ENCODE measurements at regions not wholly inside any gene's neighbourhood (a gene's known extent, or its start where the extent isn't known, plus 50 kb on each side); places are given as distances from the start of the nearest gene placed in this dataset.
"Not testable (repeated sequence)": the region's sequence is repeated elsewhere in the genome, so short reads cannot be mapped to it uniquely, and the experiment has no call there.

- Histone ChIP-seq H3K27me3 (ENCODE audit: control insufficient read depth, insufficient read depth, low read length) (no peaks in the 10 kb centered on the region), H3K36me3 (replicated peaks; ENCODE audit: control insufficient read depth, insufficient read depth, low read length) (no peaks in the 10 kb centered on the region), H3K4me3 (ENCODE audit: insufficient read depth, low read depth, low read length) (no peak overlapping the region)
- DNase-seq: no peak
Measured at GRCh38 chr15:81819924-81820635, 225.7 kb downstream of the MEX3B start.

GRCh38 chr15:81814882-81815455, 230.8 kb downstream of the MEX3B start:
- H3K36me3 ChIP-seq (replicated peaks; ENCODE audit: control insufficient read depth, insufficient read depth, low read length): no peaks in the 10 kb centered on the region
- H3K27me3 ChIP-seq (ENCODE audit: control insufficient read depth, insufficient read depth, low read length): no peaks in the 10 kb centered on the region
- H3K4me3 ChIP-seq (ENCODE audit: insufficient read depth, low read depth, low read length): no peak overlapping the region
- no peak for DNase-seq

- no peak overlapping the region for H3K4me3 ChIP-seq (ENCODE audit: insufficient read depth, low read depth, low read length)
- peak; percentile 52 for DNase-seq
- H3K36me3 ChIP-seq (replicated peaks; ENCODE audit: control insufficient read depth, insufficient read depth, low read length): no peaks in the 10 kb centered on the region
- no peaks in the 10 kb centered on the region for H3K27me3 ChIP-seq (ENCODE audit: control insufficient read depth, insufficient read depth, low read length)
Measured at GRCh38 chr15:81813215-81813614, 232.6 kb downstream of the MEX3B start.

- DNase-seq: no peak
- Histone ChIP-seq H3K36me3 (replicated peaks; ENCODE audit: control insufficient read depth, insufficient read depth, low read length) (no peaks in the 10 kb centered on the region), H3K27me3 (ENCODE audit: control insufficient read depth, insufficient read depth, low read length) (no peaks in the 10 kb centered on the region), H3K4me3 (ENCODE audit: insufficient read depth, low read depth, low read length) (no peak overlapping the region)
Measured at GRCh38 chr15:81812456-81812855, 233.4 kb downstream of the MEX3B start.

GRCh38 chr15:81811736-81812135, 234.1 kb downstream of the MEX3B start:
- H3K27me3 ChIP-seq (ENCODE audit: control insufficient read depth, insufficient read depth, low read length): no peaks in the 10 kb centered on the region
- no peak for DNase-seq
- no peaks in the 10 kb centered on the region for H3K36me3 ChIP-seq (replicated peaks; ENCODE audit: control insufficient read depth, insufficient read depth, low read length)
- H3K4me3 ChIP-seq (ENCODE audit: insufficient read depth, low read depth, low read length): no peak overlapping the region

- DNase-seq: no peak
- no peak overlapping the region for H3K4me3 ChIP-seq (ENCODE audit: insufficient read depth, low read depth, low read length)
- H3K36me3 ChIP-seq (replicated peaks; ENCODE audit: control insufficient read depth, insufficient read depth, low read length): no peaks in the 10 kb centered on the region
- no peaks in the 10 kb centered on the region for H3K27me3 ChIP-seq (ENCODE audit: control insufficient read depth, insufficient read depth, low read length)
Measured at GRCh38 chr15:81809543-81809942, 236.3 kb downstream of the MEX3B start.

- H3K4me3 ChIP-seq (ENCODE audit: insufficient read depth, low read depth, low read length): no peak overlapping the region
- H3K36me3 ChIP-seq (replicated peaks; ENCODE audit: control insufficient read depth, insufficient read depth, low read length): no peaks in the 10 kb centered on the region
- DNase-seq: no peak
- no peaks in the 10 kb centered on the region for H3K27me3 ChIP-seq (ENCODE audit: control insufficient read depth, insufficient read depth, low read length)
Measured at GRCh38 chr15:81807806-81808205, 238.0 kb downstream of the MEX3B start.

GRCh38 chr15:81807186-81807585, 238.6 kb downstream of the MEX3B start:
- Histone ChIP-seq H3K4me3 (ENCODE audit: insufficient read depth, low read depth, low read length) (no peak overlapping the region), H3K27me3 (ENCODE audit: control insufficient read depth, insufficient read depth, low read length) (no peaks in the 10 kb centered on the region), H3K36me3 (replicated peaks; ENCODE audit: control insufficient read depth, insufficient read depth, low read length) (no peaks in the 10 kb centered on the region)
- no peak for DNase-seq

- DNase-seq: no peak
- no peaks in the 10 kb centered on the region for H3K27me3 ChIP-seq (ENCODE audit: control insufficient read depth, insufficient read depth, low read length)
- H3K4me3 ChIP-seq (ENCODE audit: insufficient read depth, low read depth, low read length): no peak overlapping the region
- no peaks in the 10 kb centered on the region for H3K36me3 ChIP-seq (replicated peaks; ENCODE audit: control insufficient read depth, insufficient read depth, low read length)
Measured at GRCh38 chr15:81795899-81796298, 249.9 kb downstream of the MEX3B start.

- no peak for DNase-seq
Measured at GRCh38 chr15:81792646-81793045, 253.2 kb downstream of the MEX3B start.

GRCh38 chr15:81791322-81791721, 254.5 kb downstream of the MEX3B start:
- DNase-seq; H3K4me3 ChIP-seq (ENCODE audit: insufficient read depth, low read depth, low read length); H3K36me3 ChIP-seq (replicated peaks; ENCODE audit: control insufficient read depth, insufficient read depth, low read length); H3K27me3 ChIP-seq (ENCODE audit: control insufficient read depth, insufficient read depth, low read length): not testable (repeated sequence)

More at GRCh38 chr15:81792646-81793045, 253.2 kb downstream of the MEX3B start:
- Histone ChIP-seq H3K4me3 (ENCODE audit: insufficient read depth, low read depth, low read length) (no peak overlapping the region), H3K27me3 (ENCODE audit: control insufficient read depth, insufficient read depth, low read length) (no peaks in the 10 kb centered on the region), H3K36me3 (replicated peaks; ENCODE audit: control insufficient read depth, insufficient read depth, low read length) (no peaks in the 10 kb centered on the region)

- no peaks in the 10 kb centered on the region for H3K36me3 ChIP-seq (replicated peaks; ENCODE audit: control insufficient read depth, insufficient read depth, low read length)
- no peak for DNase-seq
- no peak overlapping the region for H3K4me3 ChIP-seq (ENCODE audit: insufficient read depth, low read depth, low read length)
- H3K27me3 ChIP-seq (ENCODE audit: control insufficient read depth, insufficient read depth, low read length): no peaks in the 10 kb centered on the region
Measured at GRCh38 chr15:81789403-81789802, 256.4 kb downstream of the MEX3B start.

GRCh38 chr15:81786776-81787175, 259.0 kb downstream of the MEX3B start:
- Histone ChIP-seq H3K27me3 (ENCODE audit: control insufficient read depth, insufficient read depth, low read length) (no peaks in the 10 kb centered on the region), H3K4me3 (ENCODE audit: insufficient read depth, low read depth, low read length) (no peak overlapping the region), H3K36me3 (replicated peaks; ENCODE audit: control insufficient read depth, insufficient read depth, low read length) (no peaks in the 10 kb centered on the region; the same call in 1 of the 2 replicates)
- no peak for DNase-seq

GRCh38 chr15:81785679-81786078, 260.1 kb downstream of the MEX3B start:
- no peaks in the 10 kb centered on the region for H3K27me3 ChIP-seq (ENCODE audit: control insufficient read depth, insufficient read depth, low read length)
- no peak overlapping the region for H3K4me3 ChIP-seq (ENCODE audit: insufficient read depth, low read depth, low read length)
- H3K36me3 ChIP-seq (replicated peaks; ENCODE audit: control insufficient read depth, insufficient read depth, low read length): no peaks in the 10 kb centered on the region; the same call in 1 of the 2 replicates
- no peak for DNase-seq

- Histone ChIP-seq H3K27me3 (ENCODE audit: control insufficient read depth, insufficient read depth, low read length) (no peaks in the 10 kb centered on the region), H3K36me3 (replicated peaks; ENCODE audit: control insufficient read depth, insufficient read depth, low read length) (no peaks in the 10 kb centered on the region; the same call in 1 of the 2 replicates), H3K4me3 (ENCODE audit: insufficient read depth, low read depth, low read length) (no peak overlapping the region)
- no peak for DNase-seq
Measured at GRCh38 chr15:81785181-81785580, 260.6 kb downstream of the MEX3B start.

Measured in H7 (cell line).